PC-9 (cell line): ENCODE measurements at regions not wholly inside any gene's neighbourhood (a gene's known extent, or its start where the extent isn't known, plus 50 kb on each side); places are given as distances from the start of the nearest gene placed in this dataset.

Source experiments
- BruUV-seq: library from RNA; stranded (reverse); fragments of 400-500 nt; replicated peaks from 2 replicates; lab custom pipeline; 2021; lab: Mats Ljungman, UMichigan
- CTCF ChIA-PET: fragments of 300-600 bp; sonication (Branson Sonifier 250); formaldehyde crosslinking; loops from one replicate; lab custom pipeline; 2022; ENCODE audit warnings: antibody characterized with exemption; lab: Charles Lee
- POLR2A ChIA-PET: fragments of 300-600 bp; sonication (Branson Sonifier 250); formaldehyde crosslinking; loops from one replicate; lab custom pipeline; 2022; ENCODE audit warnings: antibody characterized with exemption; ENCODE audit not compliant: unreplicated experiment; lab: Charles Lee
- DNase-seq, 2 experiments: peaks; one replicate each; pipeline versions ENCODE4 v3.0.0 to v3.0.0-alpha.2; 2015 to 2022; ENCODE audit warnings: mixed read lengths in 1 of 2
- H2AFZ ChIP-seq: fragments of 200-600 bp; sonication (generic); 2 replicates; pipeline ENCODE4 v1.8.1; 2017; ENCODE audit warnings: antibody characterized with exemption
- H3F3A ChIP-seq: fragments of 200-600 bp; sonication (generic); 2 replicates; pipeline ENCODE4 v1.8.1; 2017; ENCODE audit warnings: antibody characterized with exemption, mild to moderate bottlenecking, low read depth; ENCODE audit not compliant: insufficient read depth
- H3K27ac ChIP-seq: fragments of 200-600 bp; sonication (generic); 2 replicates; pipeline ENCODE4 v1.6.1; 2016; ENCODE audit warnings: mixed run types
- H3K27me3 ChIP-seq: fragments of 200-600 bp; sonication (generic); 2 replicates; pipeline ENCODE4 v1.6.1; 2016; ENCODE audit warnings: low read depth, mixed run types; ENCODE audit not compliant: insufficient read depth
- H3K36me3 ChIP-seq: fragments of 200-600 bp; sonication (generic); 2 replicates; pipeline ENCODE4 v1.6.1; 2016; ENCODE audit warnings: low read depth, mixed run types
- H3K4me1 ChIP-seq: fragments of 200-600 bp; sonication (generic); replicated peaks from 2 replicates; pipeline ENCODE4 v1.6.1; 2016; ENCODE audit warnings: mixed run types; ENCODE audit not compliant: insufficient read depth
- H3K4me2 ChIP-seq: fragments of 200-600 bp; sonication (generic); 2 replicates; pipeline ENCODE4 v1.6.1; 2017; ENCODE audit warnings: mixed run types
- H3K4me3 ChIP-seq: fragments of 200-600 bp; sonication (generic); 2 replicates; pipeline ENCODE4 v1.6.1; 2016; ENCODE audit warnings: mixed run types
- H3K79me2 ChIP-seq: fragments of 200-600 bp; sonication (generic); 2 replicates; pipeline ENCODE4 v1.6.1; 2017; ENCODE audit warnings: low read depth, mixed run types
- H3K9me2 ChIP-seq: fragments of 200-600 bp; sonication (generic); 2 replicates; pipeline ENCODE4 v1.8.1; 2017; ENCODE audit warnings: mild to moderate bottlenecking; ENCODE audit not compliant: insufficient read depth
- H3K9me3 ChIP-seq: fragments of 200-600 bp; sonication (generic); 2 replicates; pipeline ENCODE4 v1.8.1; 2016; ENCODE audit warnings: low read depth; ENCODE audit not compliant: insufficient read depth
- H4K20me1 ChIP-seq: fragments of 200-600 bp; sonication (generic); 2 replicates; pipeline ENCODE4 v1.8.1; 2017; ENCODE audit not compliant: insufficient read depth
- EZH2 ChIP-seq: fragments of 200-600 bp; sonication (generic); IDR thresholded peaks from 2 replicates; pipeline ENCODE4 v1.8.0; 2017; ENCODE audit warnings: antibody characterized with exemption, low read depth
- intact Hi-C: fragments of 100-400 bp; cut with micrococcal nuclease; formaldehyde crosslinking; loops from one replicate; pipeline ENCODE4 v1.10.0; 2022; ENCODE audit not compliant: unreplicated experiment
- TF ChIP-seq, protein P1 (sequence below): fragments of 200-600 bp; sonication (generic); conservative IDR thresholded peaks from 2 replicates; pipeline ENCODE4 v1.6.1; 2017; ENCODE audit warnings: mixed run types, antibody characterized with exemption, mild to moderate bottlenecking, moderate library complexity

DNA sequence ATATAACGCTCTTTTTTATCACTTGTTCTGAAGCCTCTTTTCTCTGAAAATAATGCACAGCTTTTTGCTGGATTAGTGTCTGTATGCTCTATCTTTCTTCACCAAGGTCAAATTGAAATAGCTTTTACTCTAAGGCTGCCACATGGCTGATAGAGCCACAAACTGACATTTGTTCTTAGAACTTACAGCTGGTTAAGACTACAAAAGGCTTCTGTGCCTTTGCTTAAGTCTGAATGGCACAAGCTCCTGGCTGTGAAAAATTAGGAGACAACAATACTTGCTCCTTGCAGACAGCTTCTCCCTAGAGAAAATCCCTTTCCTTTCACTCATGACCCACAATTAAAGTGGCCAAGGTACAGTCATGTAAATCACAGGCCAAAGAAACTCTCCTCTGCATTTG lies 515.3 kb downstream of the DSC3 start:
- no peak overlapping the region for H3K4me2 ChIP-seq
- TF ChIP-seq EZH2, result no peak
- TF ChIP-seq, protein P1, sequence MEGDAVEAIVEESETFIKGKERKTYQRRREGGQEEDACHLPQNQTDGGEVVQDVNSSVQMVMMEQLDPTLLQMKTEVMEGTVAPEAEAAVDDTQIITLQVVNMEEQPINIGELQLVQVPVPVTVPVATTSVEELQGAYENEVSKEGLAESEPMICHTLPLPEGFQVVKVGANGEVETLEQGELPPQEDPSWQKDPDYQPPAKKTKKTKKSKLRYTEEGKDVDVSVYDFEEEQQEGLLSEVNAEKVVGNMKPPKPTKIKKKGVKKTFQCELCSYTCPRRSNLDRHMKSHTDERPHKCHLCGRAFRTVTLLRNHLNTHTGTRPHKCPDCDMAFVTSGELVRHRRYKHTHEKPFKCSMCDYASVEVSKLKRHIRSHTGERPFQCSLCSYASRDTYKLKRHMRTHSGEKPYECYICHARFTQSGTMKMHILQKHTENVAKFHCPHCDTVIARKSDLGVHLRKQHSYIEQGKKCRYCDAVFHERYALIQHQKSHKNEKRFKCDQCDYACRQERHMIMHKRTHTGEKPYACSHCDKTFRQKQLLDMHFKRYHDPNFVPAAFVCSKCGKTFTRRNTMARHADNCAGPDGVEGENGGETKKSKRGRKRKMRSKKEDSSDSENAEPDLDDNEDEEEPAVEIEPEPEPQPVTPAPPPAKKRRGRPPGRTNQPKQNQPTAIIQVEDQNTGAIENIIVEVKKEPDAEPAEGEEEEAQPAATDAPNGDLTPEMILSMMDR, result no peak
- H3K36me3 ChIP-seq, result no peaks in the 10 kb centered on the region
- intact Hi-C loops, result no loop called here
- no peak for DNase-seq
- no peaks in the 10 kb centered on the region for H3K79me2 ChIP-seq
- H3K27ac ChIP-seq, result no peak overlapping the region
- no peak overlapping the region for H2AFZ ChIP-seq
- H3F3A ChIP-seq, result no peaks in the 10 kb centered on the region
- no TSS peak for BruUV-seq
- CTCF ChIA-PET, result no interaction called here
- H3K9me3 ChIP-seq, result no peaks in the 10 kb centered on the region
- H3K27me3 ChIP-seq, result no peaks in the 10 kb centered on the region
- POLR2A ChIA-PET, result no interaction called here
- H4K20me1 ChIP-seq, result no peaks in the 10 kb centered on the region
- no peaks in the 10 kb centered on the region for H3K4me1 ChIP-seq
- H3K4me3 ChIP-seq, result no peak overlapping the region
- no peaks in the 10 kb centered on the region for H3K9me2 ChIP-seq

DNA sequence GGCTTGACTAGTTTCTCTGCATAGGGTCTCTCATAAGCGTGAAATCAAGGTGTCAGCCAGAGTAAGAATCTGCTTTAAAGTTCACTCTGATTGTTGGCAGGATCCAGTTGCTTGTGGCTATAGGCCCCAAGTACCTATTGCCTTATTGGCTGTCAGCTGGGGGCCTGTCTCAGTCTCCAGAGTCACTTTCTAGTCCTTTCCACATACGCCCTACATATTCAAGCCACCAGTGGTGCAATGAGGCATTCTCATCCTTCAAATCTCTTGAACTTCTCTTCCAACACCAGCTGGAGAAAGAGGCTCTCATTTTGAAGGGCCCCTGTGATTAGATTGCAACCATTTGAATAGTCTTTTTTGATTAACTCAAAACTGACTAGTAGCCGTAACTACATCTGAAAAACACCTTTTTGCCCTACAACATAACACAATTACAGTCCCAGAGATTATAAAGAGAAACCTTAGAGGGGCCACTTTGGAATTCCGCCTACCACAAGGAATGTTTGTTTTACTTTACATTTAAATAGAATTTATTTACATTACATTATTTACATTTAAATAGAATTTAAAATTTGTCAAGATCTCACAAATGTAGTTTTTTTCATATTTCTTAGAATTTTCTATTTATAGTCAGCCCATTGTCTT lies 520.1 kb downstream of the DSC3 start:
- intact Hi-C loops, result no loop called here
- Histone ChIP-seq H3K27ac (no peak overlapping the region), H3K4me1 (no peaks in the 10 kb centered on the region), H2AFZ (no peak overlapping the region), H3K27me3 (no peaks in the 10 kb centered on the region), H3F3A (no peaks in the 10 kb centered on the region), H4K20me1 (no peaks in the 10 kb centered on the region), H3K4me2 (no peak overlapping the region), H3K36me3 (no peaks in the 10 kb centered on the region), H3K4me3 (no peak overlapping the region), H3K9me3 (no peaks in the 10 kb centered on the region), H3K79me2 (no peaks in the 10 kb centered on the region), H3K9me2 (no peaks in the 10 kb centered on the region)
- TF ChIP-seq, protein P1, result no peak
- no peak for TF ChIP-seq EZH2
- POLR2A ChIA-PET, result no interaction called here
- no peak for DNase-seq
- CTCF ChIA-PET, result no interaction called here
- no TSS peak for BruUV-seq

DNA sequence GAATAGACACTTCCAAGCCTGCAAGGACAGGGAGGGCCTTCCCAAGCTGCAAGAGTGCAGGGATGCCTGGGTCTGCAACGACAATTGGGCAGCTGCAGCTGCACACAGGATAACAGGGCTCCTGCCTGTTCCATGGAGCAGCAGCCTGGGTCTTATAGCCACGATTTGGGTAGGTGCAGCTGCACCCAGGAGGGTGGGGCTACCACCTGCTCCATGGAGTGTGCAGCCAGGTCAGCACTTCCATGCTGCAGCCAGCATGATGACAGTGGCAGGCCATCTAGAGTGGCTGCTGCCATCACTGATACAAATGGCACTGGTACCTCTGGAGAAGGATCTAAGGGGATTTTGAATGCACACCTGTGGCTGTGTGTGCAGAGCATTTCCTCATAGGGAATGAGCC lies 528.5 kb downstream of the DSC3 start:
- ChIA-PET CTCF (no interaction called here), POLR2A (no interaction called here)
- H3K9me2 ChIP-seq, result no peaks in the 10 kb centered on the region
- no peaks in the 10 kb centered on the region for H3K36me3 ChIP-seq
- H3K27me3 ChIP-seq, result no peaks in the 10 kb centered on the region
- no peaks in the 10 kb centered on the region for H4K20me1 ChIP-seq
- BruUV-seq, result no TSS peak
- H3K4me1 ChIP-seq, result no peaks in the 10 kb centered on the region
- H2AFZ ChIP-seq, result no peak overlapping the region
- no peak overlapping the region for H3K4me2 ChIP-seq
- no peaks in the 10 kb centered on the region for H3F3A ChIP-seq
- intact Hi-C loops, result no loop called here
- no peak for TF ChIP-seq EZH2
- TF ChIP-seq, protein P1, result no peak
- DNase-seq, result no peak
- H3K27ac ChIP-seq, result no peak overlapping the region
- no peaks in the 10 kb centered on the region for H3K9me3 ChIP-seq
- H3K4me3 ChIP-seq, result no peak overlapping the region
- H3K79me2 ChIP-seq, result no peaks in the 10 kb centered on the region
